ENCODE measurements at regions not wholly inside any gene's neighbourhood (a gene's known extent, or its start where the extent isn't known, plus 50 kb on each side); places are given as distances from the start of the nearest gene placed in this dataset.

DNA sequence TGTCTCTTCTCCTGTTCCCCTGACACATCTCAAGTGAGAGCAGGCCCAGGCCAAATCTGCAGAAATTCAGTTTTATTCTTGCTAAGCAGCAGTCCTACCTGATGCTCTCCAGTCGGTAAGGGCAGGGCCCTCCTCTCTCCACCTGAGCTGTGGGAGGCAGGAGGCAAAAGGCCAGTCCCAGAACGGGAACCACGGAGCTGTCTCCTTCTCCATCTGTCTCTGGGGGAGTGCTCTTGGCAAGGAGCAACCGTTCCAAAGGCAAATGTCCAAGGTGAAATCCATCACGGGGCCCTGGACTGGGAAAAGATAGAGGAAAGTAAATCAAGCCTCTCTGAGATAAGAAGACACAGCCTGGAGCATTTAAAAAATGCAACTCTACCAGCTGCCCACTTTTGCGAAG lies 65.2 kb upstream of the CDON start:
- no peak for DNase-seq (ENCODE audit: low read depth)

DNA sequence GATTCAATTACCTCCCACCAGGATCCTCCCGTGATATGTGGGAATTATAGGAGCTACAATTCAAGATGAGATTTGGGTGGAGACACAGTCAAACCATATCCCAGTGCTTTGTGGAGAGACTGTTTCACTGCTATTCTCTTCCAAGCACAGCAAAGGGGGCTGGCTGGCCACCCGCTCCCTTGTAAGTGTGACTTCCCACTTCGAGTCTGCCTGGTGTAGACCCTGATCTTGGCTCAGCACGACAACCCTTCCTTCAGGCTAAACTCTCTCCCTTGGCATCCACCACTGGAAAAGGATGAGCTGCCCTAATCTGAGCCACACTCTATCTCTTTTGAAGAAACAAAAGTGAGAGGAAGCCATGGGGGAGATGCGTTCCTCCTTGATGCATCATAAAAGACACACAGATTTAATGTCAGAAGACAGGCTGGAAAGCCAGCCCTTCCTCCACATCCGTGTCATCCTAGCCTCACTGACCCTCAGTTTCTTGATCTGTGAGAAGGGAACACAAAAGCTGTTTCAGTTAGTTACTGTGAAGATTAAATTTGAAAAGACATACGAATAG lies 64.7 kb upstream of the CDON start:
- DNase-seq (ENCODE audit: low read depth) = no peak

DNA sequence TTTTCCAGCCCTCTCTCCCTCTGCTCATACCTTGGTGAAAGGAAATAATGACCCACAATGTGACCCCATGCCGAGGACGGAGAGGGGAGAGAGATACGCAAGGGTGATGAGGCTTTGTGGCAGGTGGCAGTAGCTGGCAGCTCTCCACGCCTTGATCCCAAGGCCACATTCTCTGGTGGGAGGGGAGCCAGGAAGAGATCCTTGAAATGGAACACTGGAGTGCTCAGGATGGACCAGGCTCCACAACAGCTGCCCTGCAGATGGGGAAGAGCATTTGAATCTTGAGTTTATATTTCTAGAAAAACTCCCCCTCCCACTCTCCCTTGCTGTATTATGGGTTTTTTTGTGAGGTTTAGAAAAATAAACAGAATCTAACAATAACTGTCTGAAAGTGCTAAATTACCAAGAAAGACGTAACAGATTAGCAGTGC lies 61.6 kb upstream of the CDON start:
- DNase-seq (ENCODE audit: low read depth) = no peak

DNA sequence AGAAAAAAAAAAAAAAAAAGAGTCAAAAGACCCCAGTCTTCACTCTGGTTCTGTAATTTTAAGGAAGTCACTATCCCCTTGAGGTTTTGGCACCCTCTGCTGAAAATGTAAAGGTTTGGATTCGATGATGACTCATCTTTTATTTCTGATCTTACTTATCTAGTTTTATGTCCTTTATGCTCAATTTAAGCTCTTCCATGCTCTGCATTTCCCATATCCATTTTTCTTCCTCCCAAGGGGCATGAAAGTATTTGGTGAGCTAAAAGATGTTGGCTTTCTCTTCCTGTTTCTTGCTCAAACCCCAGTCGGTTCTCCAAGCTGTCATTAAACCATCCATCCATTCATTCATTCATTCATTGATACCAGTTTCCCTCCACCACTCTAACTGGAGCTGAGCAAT lies 61.0 kb upstream of the CDON start:
- no peak for DNase-seq (ENCODE audit: low read depth)

DNA sequence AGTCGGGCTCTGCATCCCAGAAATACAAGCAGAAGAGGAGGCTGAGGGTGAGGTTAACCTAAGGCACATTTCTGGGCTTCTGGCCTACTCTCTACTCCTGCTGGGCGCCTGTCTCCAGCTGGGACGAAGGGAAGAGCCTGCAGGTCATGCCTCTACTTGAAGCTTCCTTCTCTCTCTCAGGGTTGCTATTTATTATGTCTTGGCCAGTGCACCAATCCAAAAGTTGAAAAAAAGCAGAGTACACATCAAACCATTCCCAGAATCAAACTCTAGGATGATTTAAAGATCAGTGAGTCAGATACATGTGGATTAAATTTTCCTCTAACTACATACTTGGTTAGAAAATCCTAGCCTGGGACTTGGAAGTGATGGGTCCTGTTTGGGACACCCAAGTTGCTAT lies 60.2 kb upstream of the CDON start:
- peak; percentile 74 for DNase-seq (ENCODE audit: low read depth)

DNA sequence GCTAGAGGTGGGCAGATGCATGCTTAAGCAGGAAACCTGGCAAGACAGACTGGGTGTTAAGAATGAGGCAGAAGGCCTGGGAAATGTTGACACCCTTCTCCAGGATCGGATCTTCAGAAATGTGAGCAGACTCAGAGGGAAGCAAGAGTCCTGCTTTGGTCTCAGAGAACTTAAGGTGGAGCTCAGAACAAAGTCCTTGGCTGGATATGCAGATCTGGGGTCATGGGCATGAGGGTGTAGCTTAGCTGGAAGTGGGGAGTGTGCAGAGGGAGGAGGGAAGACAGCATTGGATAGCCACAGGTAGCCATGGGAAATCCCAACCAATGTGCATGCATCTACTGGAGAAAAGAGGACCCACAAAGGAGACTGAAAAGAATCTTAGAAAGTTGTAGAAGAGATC lies 58.6 kb upstream of the CDON start:
- DNase-seq (ENCODE audit: low read depth) = no peak

DNA sequence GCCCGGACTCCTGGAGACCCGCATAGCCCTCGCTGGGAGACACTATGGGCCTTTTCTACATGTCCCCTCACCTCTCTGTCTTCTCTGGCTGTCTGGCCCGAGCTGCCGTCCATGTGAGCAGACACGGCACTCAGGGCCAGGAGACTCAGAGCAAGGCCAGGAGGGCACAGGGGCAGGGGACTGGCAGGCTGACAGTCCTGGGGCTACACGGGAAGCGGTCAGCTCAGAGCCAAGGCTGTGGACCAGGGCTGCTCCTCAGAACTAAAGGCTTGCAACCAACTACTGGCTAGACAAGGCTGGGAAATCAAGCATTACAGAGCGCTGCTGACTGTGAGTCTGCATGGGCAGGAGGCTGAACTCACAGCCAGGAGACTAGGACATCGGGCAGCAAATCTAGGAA lies 56.1 kb upstream of the CDON start:
- DNase-seq (ENCODE audit: low read depth) = no peak

DNA sequence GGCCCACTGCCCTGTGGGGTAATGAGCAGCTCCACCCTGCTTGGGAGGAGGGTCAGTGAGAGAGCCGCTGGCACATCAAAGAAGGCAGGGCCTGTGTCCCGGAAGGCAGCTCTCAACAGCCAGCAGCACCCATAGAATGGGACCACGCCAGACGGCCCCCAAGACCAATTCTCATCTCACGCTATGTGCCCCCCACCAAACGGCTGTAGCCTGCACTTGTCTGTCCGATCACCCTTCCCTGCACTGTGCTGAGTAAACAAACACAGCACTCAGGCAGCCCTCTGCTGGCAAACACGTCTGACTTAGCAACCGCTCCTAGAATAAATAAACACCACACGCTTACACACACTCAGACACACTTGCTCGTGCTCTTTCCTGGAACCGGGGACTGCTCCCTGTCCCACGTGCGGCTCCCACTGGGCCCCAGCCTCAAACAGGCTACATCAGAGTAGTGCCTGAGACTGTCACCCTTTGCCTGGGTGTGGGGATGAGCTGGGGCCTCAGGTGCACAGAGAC lies 53.2 kb upstream of the CDON start:
- peak; percentile 89 for DNase-seq (ENCODE audit: low read depth)

DNA sequence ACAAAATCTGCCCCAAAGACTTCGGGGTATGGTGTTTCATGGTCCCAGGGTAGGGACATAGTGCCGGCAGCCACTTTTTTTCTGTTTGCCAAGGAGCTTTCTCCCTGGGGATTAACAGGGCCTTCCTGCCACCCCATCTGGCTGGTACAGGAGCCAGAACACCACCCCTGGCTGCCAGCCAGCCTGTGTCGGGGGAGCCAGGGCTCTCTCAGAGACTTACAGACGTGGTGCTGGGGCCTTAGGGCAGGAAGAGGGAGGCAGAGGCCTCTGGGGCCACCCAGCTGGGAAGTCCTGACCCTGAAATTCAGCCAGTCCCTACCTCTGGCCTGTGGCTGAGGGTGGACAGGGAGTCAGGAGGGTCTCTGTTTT lies 52.4 kb upstream of the CDON start:
- DNase-seq (ENCODE audit: low read depth) = no peak

DNA sequence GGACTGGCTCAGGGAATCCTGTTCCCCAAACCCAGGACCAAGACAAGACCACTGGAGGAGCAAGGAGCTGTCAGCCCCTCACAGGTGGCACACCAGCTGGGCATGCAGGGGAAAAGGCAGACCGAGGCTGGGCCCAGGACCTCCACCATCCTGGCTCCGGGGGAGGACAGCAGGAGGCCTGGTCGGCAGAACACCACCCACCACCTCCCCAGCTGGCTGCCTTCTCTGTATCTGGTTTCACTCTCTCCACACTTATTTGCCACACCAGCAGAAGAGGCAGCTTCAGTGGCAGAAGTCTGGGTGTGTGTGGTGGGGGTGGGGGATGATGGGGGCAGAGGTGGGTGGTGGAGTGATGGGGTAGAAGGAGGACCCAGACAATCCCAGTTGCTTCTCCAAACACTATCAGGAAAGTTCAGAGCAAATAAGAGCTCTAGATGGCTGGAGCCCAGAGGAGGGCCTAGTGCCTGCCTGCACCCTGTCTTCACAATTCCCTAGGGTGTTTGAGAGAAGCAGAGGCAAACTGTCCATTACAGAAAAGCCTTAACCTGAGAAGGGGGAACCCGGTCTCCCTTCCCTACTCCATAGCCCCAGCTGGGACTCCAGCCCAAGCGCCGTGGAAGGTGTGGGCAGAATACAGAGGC lies 51.9 kb upstream of the CDON start:
- DNase-seq (ENCODE audit: low read depth) = no peak

DNA sequence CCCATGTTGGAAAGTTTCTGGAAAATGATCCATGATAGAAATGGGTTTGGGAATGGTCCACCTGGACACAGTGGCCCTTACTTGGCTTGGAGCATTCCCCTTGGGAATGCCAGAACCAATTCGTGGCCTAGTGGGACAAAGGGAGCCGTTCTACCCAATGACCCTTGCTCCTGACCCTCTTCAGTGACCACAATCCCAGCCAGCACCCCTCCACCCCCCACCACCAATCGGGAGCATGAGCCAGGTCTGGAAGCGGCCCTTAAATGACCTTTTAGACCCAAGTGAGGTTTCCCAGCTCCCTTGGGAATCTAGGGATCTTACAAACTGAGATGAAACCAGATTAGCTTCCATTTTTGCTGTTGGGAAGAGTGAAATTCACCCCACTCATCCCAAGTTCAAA lies 51.3 kb upstream of the CDON start:
- no peak for DNase-seq (ENCODE audit: low read depth)

DNA sequence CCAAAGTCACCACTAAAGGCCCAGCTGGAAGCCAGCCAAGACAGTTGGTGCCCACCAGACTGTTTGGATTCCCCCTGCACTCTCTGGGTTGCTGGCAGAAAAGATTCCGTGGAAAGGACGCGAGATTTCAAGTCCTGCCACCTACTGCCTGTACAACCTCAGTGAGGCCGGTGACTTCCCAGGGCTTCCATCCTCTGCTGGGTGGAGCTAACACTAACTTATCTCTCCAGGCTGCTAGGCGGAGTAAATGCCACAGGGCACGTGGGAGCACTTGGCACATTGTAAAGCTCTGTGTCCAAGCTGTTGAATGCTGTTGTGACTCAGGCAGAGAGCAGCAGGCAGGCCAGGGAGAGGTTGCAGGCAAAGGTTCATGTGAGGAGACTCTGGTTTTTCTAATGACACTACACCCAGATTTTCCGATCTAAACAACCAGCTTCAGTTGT lies 50.9 kb upstream of the CDON start:
- peak; percentile 100 for DNase-seq (ENCODE audit: low read depth)

DNA sequence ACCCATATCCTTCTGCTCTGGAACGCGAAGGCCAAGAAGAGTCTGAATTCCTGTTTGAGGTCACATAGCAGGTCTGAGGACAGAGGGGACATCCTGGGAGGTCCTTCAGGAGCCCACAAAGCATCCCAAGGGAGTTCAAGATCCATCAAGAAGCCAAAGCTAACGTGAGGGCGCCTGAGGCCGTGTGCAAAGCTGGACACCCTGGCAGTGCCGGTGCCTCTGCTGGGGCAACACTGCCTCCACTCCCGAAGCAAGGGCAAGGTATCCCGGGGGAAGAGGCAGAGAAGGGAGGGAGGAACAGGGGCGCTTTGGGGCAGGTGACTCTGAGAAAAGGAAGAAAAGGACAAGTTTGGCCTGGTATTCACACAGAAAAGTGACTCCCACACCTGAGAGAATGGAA lies 50.3 kb upstream of the CDON start:
- no peak for DNase-seq (ENCODE audit: low read depth)

DNA sequence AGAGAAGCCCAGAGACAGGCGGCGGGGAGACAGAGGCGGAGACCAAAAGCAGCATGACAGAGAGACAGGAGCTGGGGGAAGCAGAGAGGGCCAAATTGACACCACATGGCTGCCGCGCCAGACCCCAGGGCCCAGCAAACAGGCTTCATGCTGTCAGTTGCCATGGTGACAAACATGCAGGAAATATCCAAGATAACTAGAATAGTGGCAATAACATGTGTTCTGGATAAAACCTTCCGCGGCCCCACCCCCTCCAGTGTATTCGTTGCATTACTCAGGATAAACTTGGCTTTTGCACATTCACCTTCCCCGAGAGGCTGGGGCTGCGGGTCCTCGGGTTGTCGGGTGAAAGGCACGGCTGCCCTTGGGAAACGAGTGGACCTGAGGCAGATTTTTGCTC lies 49.9 kb upstream of the CDON start:
- no peak for DNase-seq (ENCODE audit: low read depth)
